GM21381 (cell line): ENCODE measurements at regions not wholly inside any gene's neighbourhood (a gene's known extent, or its start where the extent isn't known, plus 50 kb on each side); places are given as distances from the start of the nearest gene placed in this dataset.
"Not testable (repeated sequence)": the region's sequence is repeated elsewhere in the genome, so short reads cannot be mapped to it uniquely, and the experiment has no call there.

Experiments
- ATAC-seq: cut with Tn5 transposase; IDR thresholded peaks from one replicate; pipeline ENCODE4 v1.9.1; 2021; ENCODE audit warnings: mild to moderate bottlenecking, moderate library complexity; ENCODE audit not compliant: unreplicated experiment

DNA sequence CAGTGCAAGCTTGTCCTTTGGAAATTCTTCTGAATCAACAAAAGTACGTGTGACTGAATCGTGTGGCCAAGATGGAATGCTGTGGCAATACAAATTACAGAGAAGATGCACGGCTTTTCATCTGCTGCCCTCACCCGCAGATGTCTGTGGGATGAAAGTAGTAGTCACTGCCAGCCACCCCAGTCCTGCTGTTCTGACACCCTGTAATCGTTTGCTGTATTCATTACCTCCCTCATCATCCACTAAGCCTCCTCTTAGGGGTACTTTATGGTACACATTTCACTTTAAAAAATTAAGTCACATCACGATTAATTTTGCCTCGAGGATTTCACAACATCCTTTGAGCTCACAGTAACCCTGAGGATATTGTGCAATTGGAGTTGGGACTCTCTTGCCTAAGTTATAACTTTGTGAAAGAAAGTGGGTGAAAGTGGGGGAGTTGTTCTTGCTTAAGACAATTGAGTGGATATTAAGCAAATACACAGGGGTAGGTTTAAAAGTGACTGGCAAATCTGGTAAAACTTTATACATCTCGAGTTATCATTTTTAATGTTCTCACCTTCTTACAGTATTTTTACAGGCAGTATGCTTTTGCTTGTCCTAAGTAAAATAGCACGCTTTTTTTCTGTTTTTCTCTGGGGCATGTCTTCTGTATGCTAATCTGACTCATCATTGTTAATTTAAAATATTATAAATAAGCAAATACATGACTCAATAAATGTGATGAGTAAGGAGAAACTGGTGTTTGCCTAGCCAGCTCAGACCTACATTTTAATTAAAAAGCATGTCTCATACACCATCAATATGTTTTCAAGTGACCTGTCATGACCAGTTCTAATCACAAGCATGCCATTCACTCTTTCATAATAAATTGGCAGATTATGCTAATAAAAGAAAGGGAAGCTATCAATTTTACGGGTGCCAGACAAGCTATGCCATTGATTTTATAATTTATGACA is 680.9 kb downstream of the IRS1 start:
- no peak for ATAC-seq

DNA sequence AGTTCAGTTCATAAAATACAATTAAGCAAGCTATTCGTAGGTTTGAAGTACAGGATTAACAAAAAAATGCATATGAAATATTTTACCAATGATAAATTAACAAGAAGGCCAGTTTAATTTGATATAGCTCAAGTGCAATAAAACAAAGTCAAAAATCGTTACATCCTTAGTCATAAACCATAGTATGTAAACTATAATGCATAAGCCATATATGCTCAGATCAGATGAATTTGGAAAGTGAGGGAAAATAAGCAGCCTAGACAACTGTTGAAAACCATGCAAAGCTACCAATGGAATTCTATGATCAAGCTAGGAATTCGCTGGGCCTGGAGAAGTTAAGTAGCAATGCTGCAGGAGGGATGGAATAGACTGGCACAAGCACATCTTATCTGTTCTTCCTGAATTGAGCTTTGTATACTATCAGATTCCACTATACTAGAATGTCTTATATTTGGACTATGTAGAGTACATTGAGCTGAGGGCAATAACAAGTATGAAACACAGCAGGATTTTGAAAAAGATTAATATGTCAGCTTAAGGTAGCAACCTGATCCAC is 682.0 kb downstream of the IRS1 start:
- ATAC-seq = no peak

DNA sequence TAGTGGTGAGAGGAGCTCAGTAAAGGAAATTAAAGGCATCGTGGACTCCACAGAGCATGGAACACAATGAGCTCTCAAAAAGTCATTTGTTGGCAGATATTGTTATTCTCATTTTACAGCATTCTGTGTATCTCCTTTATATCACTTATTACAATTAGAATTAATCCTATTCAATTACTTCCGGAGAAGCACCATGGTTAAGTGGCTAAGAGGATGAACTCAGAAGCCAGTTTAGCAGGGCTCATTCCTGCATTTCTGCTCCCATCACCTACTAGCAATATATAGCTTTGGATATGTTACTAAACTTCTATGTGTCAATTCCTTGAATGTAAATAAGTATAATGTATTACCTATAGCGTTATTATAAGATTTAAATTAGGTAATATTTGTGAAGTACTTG is 683.3 kb downstream of the IRS1 start:
- no peak for ATAC-seq

DNA sequence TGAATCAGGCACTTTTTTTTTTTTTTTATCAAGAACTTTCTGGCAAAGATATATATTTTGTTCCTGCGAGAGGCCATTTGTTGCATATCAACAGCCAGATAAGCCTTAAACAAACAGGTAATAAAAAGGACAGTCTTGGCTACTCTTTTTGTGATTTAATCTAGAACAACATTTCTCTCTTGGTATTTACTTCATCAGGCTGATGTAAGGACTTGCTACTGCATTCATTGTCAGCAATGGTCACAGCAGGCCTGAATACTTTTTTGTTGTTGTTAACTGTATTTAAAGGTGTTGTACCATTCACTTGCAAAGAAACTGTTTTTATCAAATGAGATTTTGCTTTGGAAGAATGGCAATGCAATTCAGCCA is 683.8 kb downstream of the IRS1 start:
- no peak for ATAC-seq

- ATAC-seq = no peak
These were observed 684.4 kb downstream of the IRS1 start for GRCh38 chr2:226115102-226115831.

- ATAC-seq = no peak
These were observed 685.2 kb downstream of the IRS1 start for GRCh38 chr2:226114436-226114835.

DNA sequence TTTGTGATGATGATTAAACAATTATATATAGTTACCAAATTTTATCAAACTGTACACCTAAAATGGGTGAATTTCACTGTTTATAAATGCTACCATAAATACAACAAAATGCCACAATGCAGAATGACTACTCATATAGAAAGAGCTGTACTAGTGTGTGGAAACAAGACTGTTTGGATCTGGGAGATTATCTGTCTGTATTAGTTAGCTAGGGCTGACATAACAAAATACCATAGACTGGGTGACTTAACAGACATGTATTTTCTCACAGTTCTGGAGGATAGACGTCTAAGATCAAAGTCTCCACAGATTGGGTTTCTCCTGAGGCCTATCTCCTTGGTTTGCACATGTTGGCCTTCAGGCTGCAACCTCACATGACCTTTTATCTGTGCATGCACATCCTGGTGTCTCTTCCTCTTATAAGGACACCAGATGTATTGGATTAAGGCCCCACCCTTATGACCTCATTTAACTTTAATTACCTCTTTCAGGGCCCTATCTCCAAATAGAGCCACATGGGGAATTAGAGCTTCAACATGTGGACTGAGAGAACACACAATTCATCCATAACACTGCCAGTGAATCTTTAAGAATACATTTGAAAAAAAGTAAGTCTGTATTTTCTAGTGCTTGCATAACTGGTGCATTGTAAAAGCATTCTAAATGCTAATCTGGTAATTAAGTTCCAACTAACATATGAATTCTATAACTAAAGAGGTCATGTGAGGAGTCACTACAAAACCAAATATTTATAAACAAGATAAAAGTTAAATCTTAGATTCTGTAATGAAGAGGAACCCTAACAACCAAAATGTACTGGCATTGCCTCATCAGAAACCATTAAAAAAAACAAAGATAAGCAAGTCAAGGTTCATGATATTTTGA is 699.6 kb downstream of the NYAP2 start:
- no peak for ATAC-seq

DNA sequence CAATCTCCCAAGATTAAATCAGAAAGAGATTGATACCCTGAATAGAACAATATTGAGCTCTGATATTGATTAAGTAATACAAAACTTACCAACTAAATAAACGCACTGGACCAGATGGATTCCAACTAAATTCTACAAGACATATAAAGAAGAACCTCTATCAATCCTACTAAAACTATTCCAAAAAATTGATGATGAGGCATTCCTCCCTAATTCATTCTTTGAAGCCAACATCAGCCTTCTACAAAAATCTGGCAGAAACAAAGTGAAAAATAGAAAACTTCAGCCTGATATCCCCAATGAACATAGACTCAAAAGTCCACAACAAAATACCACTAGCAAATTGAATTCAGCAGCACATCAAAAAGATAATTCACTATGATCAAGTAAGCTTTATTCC is 695.5 kb downstream of the NYAP2 start:
- no peak for ATAC-seq

GRCh38 chr2:226093364-226093763 is 693.9 kb downstream of the NYAP2 start:
- no peak for ATAC-seq

- ATAC-seq = no peak
These were observed 688.8 kb downstream of the NYAP2 start for GRCh38 chr2:226088366-226088674.

GRCh38 chr2:226087505-226088365 is 688.2 kb downstream of the NYAP2 start:
- ATAC-seq = no peak

GRCh38 chr2:226087051-226087450 is 687.5 kb downstream of the NYAP2 start:
- no peak for ATAC-seq

- peak; percentile 60 for ATAC-seq
These were observed 686.7 kb downstream of the NYAP2 start for GRCh38 chr2:226086190-226086589.

GRCh38 chr2:226085425-226085824 is 685.9 kb downstream of the NYAP2 start:
- not testable (repeated sequence) for ATAC-seq

DNA sequence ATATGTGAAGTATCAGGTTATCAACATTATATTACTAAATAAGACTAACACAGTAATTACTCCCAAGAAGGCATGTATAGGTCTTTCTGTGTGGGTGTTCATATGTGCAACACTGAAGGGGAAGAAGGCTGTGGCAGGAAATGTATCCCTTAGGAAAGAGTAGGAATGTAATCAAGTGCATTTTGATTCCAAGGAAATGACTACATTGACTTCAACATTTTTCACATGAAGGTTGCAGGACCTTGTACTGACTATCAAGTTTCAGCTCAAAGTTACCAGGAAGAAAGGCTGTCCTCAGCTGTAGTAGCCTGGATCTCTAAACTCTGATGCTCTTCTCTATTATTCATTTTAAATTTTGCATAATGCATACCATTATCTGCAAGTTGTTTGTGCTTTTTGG is 680.8 kb downstream of the NYAP2 start:
- no peak for ATAC-seq

DNA sequence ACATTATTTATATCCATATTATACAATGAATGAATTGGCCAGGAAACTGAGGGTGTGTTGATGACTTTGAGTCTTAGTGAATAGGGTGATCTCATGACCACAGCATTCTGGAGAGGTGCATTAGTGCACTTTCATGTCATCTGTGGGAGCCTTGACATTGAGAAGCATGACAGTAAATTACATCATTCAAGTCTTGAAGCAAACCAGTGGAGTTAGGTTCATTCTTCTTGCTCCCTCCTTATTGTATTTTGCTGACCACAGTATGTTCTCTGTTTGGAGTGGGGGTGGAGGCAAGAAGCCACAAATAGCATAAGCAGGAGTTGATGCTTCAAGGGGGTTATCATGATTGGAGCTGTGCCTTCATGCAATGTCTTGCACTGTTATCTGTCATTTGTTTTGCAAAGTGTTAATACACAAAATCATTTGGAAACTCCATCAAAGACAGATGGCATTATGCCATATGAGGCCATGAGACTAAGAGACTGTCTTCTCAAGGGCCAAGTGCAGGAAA is 680.2 kb downstream of the NYAP2 start:
- no peak for ATAC-seq

- no peak for ATAC-seq
These were observed 679.7 kb downstream of the NYAP2 start for GRCh38 chr2:226079196-226079595.

- ATAC-seq = no peak
These were observed 679.2 kb downstream of the NYAP2 start for GRCh38 chr2:226078666-226079065.

DNA sequence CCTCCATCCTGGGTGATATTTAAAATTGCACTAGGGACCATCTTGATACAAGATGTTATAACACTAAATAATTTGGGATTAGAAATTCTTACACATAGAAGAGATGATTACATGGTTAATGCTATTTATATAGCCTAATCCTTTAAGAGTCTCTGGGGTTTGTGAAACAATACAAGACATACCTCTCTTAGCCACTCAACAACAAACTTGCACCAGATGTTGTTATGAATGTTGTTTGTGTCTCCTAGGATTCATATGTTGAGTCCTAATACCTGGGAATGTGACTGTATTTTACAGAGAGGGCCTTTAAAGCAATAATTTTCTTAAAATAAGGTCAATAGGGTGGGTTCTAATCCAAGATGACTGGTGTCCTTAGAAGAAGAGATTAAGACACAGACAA is 678.3 kb downstream of the NYAP2 start:
- no peak for ATAC-seq

DNA sequence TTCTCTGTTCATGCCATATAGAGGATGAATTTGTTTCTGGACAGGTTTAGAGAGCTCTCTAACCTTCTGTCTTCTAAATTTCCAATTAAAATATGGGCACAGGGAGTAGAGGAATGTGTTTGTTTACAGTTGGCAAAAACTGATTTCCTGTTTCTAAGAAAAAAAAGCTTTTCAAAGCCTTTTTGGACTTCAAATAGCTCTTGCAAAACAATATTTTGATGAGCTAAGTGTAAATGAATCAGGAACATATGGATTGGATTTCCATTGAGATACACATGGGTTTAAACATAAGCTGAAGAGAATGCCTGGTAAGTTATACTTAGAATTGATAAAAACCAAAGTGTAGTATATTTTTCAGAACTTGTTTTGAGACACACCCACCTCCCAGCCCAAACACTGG is 677.5 kb downstream of the NYAP2 start:
- no peak for ATAC-seq
